Esophagus squamous epithelium (tissue), 4 donors: ENCODE measurements at regions not wholly inside any gene's neighbourhood (a gene's known extent, or its start where the extent isn't known, plus 50 kb on each side); places are given as distances from the start of the nearest gene placed in this dataset.
"Not testable (repeated sequence)": the region's sequence is repeated elsewhere in the genome, so short reads cannot be mapped to it uniquely, and the experiment has no call there.

Source experiments
- POLR2A ChIP-seq, 4 donors: fragments of 450-650 bp; IDR thresholded peaks; one replicate each; pipeline ENCODE4 v1.6.1; 2017; ENCODE audit warnings: antibody characterized with exemption in 4 of 4, mild to moderate bottlenecking in 4 of 4, moderate library complexity in 3 of 4
- TF ChIP-seq, protein P1 (sequence below), 6 experiments: fragments of 450-650 bp in 4 of 6; fragments of 200-600 bp in 2 of 6; sonication (generic) in 2 of 6; IDR thresholded peaks; one replicate each; pipeline ENCODE4 v1.5.1; 2016 to 2019; ENCODE audit warnings: antibody characterized with exemption in 6 of 6, mild to moderate bottlenecking in 4 of 6, moderate library complexity in 4 of 6

DNA sequence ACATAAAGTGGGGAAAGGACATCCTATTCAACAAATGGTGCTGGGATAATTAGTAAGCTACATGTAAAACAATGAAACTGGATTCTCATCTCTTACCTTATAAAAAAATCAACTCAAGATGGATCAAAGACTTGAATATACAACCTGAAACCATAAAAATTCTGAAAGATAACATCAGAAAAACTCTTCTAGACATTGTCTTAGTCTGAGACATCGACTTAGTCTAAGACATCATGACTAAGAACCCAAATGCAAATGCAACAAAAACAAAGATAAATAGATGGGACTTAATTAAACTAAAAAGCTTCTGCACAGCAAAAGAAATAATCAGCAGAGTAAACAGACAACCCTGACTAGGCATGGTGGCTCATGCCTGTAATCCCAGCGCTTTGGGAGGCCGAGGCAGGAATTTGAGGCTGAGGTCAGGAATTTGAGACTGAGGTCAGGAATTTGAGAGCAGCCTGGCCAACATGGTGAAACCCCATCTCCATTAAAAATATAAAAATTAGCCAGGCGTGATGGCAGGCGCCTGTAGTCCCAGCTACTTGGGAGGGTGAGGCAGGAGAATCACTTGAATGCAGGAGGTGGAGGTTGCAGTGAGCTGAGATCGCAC lies 54.8 kb upstream of the PSME4 start:
- TF ChIP-seq, protein P1, sequence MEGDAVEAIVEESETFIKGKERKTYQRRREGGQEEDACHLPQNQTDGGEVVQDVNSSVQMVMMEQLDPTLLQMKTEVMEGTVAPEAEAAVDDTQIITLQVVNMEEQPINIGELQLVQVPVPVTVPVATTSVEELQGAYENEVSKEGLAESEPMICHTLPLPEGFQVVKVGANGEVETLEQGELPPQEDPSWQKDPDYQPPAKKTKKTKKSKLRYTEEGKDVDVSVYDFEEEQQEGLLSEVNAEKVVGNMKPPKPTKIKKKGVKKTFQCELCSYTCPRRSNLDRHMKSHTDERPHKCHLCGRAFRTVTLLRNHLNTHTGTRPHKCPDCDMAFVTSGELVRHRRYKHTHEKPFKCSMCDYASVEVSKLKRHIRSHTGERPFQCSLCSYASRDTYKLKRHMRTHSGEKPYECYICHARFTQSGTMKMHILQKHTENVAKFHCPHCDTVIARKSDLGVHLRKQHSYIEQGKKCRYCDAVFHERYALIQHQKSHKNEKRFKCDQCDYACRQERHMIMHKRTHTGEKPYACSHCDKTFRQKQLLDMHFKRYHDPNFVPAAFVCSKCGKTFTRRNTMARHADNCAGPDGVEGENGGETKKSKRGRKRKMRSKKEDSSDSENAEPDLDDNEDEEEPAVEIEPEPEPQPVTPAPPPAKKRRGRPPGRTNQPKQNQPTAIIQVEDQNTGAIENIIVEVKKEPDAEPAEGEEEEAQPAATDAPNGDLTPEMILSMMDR (IDR thresholded peaks at IDR 0.05): not testable (repeated sequence)
- TF ChIP-seq POLR2A (IDR thresholded peaks at IDR 0.05): not testable (repeated sequence)
